RWPE1 (cell line): ENCODE measurements at regions not wholly inside any gene's neighbourhood (a gene's known extent, or its start where the extent isn't known, plus 50 kb on each side); places are given as distances from the start of the nearest gene placed in this dataset.
"Not testable (repeated sequence)": the region's sequence is repeated elsewhere in the genome, so short reads cannot be mapped to it uniquely, and the experiment has no call there.

Experiments
- CTCF ChIA-PET: fragments of 350-600 bp; sonication (Branson Sonifier 250); formaldehyde crosslinking; extraction: SDS; loops from one replicate; lab custom pipeline; 2021; lab: Yijun Ruan, JAX
- POLR2A ChIA-PET: fragments of 400-600 bp; formaldehyde crosslinking; extraction: SDS; loops from one replicate; lab custom pipeline; 2020; ENCODE audit warnings: antibody characterized with exemption; ENCODE audit not compliant: low non-redundant PET; lab: Yijun Ruan, JAX
- DNase-seq: peaks from one replicate; pipeline ENCODE4 v3.0.0; 2012; ENCODE audit warnings: low spot score
- H3K27ac ChIP-seq: fragments of 450-650 bp; 2 replicates; pipeline ENCODE4 v1.5.1; 2017
- TF ChIP-seq, protein P1 (sequence below): fragments of 450-650 bp; conservative IDR thresholded peaks from 2 replicates; pipeline ENCODE4 v1.5.1; 2017; ENCODE audit warnings: low read depth, mild to moderate bottlenecking

DNA sequence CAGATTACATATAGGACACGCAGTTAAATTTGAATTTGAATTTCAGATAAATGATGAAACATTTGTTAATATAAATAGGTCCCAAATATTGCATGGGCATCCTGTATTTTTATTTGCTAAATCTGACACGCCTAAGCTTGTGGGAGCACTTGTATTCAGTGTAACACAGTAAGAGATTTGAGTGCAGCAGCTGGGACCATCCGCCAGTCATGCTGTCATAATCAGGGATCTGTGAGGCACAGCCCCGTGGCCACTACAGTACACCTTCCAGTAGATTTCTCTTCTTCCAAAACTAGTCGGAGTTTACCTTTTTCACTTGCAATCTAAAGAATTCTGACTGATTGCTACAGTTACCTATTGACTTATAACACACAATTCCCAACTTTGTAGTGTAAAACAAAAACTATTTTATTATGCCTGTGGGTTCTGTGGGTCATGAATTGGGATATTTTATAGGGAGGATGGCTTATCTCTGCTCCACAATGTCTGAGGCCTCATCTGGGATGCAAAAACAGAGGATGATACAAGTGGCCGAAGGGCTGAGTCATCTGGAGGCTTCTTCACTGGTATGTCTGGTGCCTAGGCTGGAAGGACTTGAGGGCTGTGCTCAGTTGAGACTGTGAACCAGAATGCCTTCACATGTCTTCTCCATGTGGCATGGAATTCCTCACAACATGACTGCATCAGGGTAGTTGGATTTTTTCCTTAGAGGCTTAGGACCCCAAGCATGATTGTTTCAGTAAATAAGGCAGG is 74.1 kb downstream of the PRSS23 start:
- TF ChIP-seq, protein P1, sequence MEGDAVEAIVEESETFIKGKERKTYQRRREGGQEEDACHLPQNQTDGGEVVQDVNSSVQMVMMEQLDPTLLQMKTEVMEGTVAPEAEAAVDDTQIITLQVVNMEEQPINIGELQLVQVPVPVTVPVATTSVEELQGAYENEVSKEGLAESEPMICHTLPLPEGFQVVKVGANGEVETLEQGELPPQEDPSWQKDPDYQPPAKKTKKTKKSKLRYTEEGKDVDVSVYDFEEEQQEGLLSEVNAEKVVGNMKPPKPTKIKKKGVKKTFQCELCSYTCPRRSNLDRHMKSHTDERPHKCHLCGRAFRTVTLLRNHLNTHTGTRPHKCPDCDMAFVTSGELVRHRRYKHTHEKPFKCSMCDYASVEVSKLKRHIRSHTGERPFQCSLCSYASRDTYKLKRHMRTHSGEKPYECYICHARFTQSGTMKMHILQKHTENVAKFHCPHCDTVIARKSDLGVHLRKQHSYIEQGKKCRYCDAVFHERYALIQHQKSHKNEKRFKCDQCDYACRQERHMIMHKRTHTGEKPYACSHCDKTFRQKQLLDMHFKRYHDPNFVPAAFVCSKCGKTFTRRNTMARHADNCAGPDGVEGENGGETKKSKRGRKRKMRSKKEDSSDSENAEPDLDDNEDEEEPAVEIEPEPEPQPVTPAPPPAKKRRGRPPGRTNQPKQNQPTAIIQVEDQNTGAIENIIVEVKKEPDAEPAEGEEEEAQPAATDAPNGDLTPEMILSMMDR, result no peak
- POLR2A ChIA-PET, result no interaction called here
- no peak overlapping the region for H3K27ac ChIP-seq
- DNase-seq, result no peak
- CTCF ChIA-PET, result no interaction called here

DNA sequence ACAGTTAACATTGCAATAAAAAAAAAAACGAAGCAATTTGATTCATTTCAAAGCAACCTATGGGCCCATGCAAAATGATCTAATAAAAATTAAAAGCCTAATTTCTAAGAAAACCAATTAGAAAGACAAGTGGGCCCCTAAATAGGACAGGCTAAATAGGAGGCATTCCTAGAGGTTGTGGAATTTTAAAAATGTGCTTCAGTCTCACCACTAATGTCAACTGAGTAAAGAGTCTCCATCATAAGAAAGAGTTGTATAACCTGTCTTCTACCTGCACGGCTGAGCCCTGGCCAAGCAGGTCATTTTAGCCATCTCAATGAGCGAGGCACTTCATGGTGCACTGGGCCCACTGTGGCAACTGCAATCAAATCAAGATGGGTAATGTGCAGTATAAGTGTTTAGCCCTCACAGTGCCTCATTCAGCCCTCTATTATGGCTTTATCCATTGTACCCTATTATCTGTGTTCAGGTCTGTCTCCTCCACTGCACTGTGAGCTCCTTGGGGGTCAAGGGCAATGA is 76.4 kb downstream of the PRSS23 start:
- CTCF ChIA-PET, result no interaction called here
- POLR2A ChIA-PET, result no interaction called here
- DNase-seq, result no peak
- H3K27ac ChIP-seq, result no peak overlapping the region
- TF ChIP-seq, protein P1, result no peak

DNA sequence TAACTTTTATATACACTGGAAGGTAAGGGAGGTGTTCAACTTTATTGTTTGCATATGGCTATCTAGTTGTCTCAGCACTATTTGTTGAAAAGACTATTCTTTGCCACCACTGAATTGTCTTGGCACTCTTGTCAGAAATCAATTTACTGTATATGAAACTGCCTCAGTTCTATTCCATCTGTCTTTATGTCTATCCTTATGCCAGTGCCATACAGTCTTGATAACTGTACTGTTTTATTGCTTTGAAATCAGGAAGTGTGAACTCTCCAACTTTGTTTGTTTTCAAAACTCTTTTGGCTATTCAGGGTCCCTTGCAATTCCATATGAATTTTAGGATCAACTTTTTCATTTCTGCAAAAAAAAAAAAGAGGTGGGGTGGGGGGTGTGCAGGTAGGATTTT is 77.2 kb downstream of the PRSS23 start:
- H3K27ac ChIP-seq, result no peak overlapping the region
- CTCF ChIA-PET, result no interaction called here
- TF ChIP-seq, protein P1, result no peak
- DNase-seq, result no peak
- POLR2A ChIA-PET, result no interaction called here

DNA sequence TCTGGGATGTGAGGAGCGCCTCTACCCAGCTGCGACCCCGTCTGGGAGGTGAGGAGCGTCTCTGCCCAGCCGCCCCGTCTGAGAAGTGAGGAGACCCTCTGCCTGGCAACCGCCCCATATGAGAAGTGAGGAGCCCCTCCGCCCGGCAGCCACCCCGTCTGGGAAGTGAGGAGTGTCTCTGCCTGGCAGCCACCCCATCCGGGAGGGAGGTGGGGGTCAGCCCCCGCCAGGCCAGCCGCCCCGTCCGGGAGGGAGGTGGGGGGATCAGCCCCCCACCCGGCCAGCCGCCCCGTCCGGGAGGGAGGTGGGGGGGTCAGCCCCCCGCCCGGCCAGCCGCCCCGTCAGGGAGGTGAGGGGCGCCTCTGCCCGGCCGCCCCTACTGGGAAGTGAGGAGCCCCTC is 76.0 kb downstream of the FZD4 start:
- H3K27ac ChIP-seq, DNase-seq, CTCF ChIA-PET, POLR2A ChIA-PET: not testable (repeated sequence)

DNA sequence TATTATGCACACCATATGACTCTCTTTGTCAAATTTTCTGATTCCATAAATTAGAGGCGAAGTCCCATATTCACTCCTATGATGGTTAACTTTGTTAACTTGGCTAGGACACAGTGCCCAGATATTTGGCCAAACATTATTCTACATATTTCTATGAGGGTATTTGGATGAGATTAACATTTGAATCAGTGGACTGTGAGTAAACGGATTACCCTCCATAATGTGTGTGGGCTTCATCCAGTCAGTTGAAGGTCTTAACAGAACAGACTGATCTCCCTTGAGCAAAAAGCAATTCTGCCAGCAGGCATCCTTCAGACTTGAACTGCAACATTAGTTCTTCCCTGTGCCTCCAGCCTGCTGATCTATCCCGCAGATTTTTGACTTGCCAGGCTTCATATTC is 69.9 kb downstream of the FZD4 start:
- H3K27ac ChIP-seq, result no peak overlapping the region
- TF ChIP-seq, protein P1, result no peak
- POLR2A ChIA-PET, result no interaction called here
- CTCF ChIA-PET, result no interaction called here
- no peak for DNase-seq

DNA sequence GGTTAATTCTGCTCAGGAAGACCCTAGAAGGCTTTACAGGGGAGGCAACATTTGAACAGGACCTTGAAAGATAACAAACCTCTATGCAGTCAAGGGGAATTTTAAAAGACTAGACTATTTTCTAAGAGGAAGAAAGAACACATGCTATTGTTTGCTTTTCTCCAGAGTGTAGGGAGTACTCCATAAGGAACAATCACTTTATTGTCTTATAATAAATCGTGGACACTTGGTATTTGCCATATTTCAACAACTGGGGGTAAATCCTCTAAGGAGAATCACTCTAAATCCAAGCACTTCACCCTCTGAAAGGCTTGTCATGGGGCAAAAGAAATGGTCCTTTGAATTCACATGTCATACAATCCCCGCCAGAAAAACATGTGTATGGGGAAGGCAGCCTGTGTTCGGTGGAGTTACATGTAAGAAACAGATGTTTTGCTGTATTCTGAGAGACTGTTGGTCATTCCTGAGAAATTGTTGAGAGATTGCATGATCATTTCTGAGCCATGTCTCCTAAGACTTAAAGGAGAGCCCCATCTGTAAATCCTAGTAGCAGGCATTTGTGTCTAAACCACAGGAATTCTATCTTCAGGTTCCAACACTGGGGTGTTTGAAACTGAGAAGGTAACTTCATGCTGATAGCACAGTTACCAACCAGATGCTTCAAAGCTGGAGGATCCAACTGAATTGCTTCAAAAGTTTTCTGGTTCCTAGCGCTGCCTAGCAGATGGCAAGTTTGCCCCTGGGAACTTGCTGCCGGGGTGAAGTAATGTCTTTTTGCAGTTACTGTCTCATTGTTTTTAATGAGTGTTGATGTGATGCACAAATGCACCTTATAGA is 66.8 kb downstream of the FZD4 start:
- POLR2A ChIA-PET, result no interaction called here
- H3K27ac ChIP-seq, result no peak overlapping the region
- CTCF ChIA-PET, result no interaction called here
- TF ChIP-seq, protein P1, result no peak
- no peak for DNase-seq

DNA sequence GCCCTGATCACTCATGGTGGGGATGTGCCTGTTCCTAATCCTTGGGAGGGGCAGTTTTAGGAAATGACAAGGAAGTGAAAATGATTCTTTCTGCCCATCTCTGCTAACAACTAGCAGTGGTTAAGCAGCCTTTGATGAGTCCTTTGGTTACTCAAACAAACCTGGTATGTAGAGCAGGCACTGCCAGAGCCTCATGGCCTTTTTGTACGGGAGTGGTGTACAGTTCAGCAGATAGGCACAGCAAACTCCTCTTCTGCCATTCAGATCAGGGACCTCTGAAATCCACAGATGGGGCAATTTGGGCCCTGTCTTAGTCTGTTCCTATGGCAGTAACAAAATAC is 66.2 kb downstream of the FZD4 start:
- TF ChIP-seq, protein P1, result no peak
- no peak for DNase-seq
- H3K27ac ChIP-seq, result no peak overlapping the region
- ChIA-PET CTCF (no interaction called here), POLR2A (no interaction called here)
